OCI-LY1 (cell line): ENCODE measurements at regions not wholly inside any gene's neighbourhood (a gene's known extent, or its start where the extent isn't known, plus 50 kb on each side); places are given as distances from the start of the nearest gene placed in this dataset.

ENCODE experiments used
- H2AFZ ChIP-seq: fragments of 200-600 bp; sonication (generic), shearing (Covaris generic); 2 replicates; pipeline ENCODE4 v1.6.0; 2014; ENCODE audit warnings: antibody characterized with exemption, mild to moderate bottlenecking, low read length
- H3F3A ChIP-seq: fragments of 200-600 bp; sonication (generic), shearing (Covaris generic); 2 replicates; pipeline ENCODE4 v1.6.0; 2014; ENCODE audit warnings: mild to moderate bottlenecking, antibody characterized with exemption, low read length, moderate library complexity; ENCODE audit not compliant: insufficient read depth
- H3K27ac ChIP-seq: fragments of 200-600 bp; sonication (generic); 2 replicates; pipeline ENCODE4 v1.5.1; 2014; ENCODE audit warnings: low read length, mixed run types, mild to moderate bottlenecking, low read depth; ENCODE audit not compliant: poor library complexity, severe bottlenecking
- H3K27me3 ChIP-seq: fragments of 200-600 bp; sonication (generic); 2 replicates; pipeline ENCODE4 v1.6.0; 2014; ENCODE audit warnings: antibody characterized with exemption, mild to moderate bottlenecking, low read length, moderate library complexity; ENCODE audit not compliant: insufficient read depth
- H3K36me3 ChIP-seq: fragments of 200-600 bp; sonication (generic); 2 replicates; pipeline ENCODE4 v1.6.1; 2014; ENCODE audit warnings: mild to moderate bottlenecking, antibody characterized with exemption, low read length, moderate library complexity, mixed read lengths; ENCODE audit not compliant: insufficient read depth
- H3K4me1 ChIP-seq: fragments of 200-600 bp; sonication (generic); 2 replicates; pipeline ENCODE4 v1.5.1; 2014; ENCODE audit warnings: mild to moderate bottlenecking, low read length, moderate library complexity; ENCODE audit not compliant: insufficient read depth, severe bottlenecking
- H3K4me2 ChIP-seq: fragments of 200-600 bp; sonication (generic), shearing (Covaris generic); 2 replicates; pipeline ENCODE4 v1.6.1; 2014; ENCODE audit warnings: low read length
- H3K4me3 ChIP-seq: fragments of 200-600 bp; sonication (generic); 2 replicates; pipeline ENCODE4 v1.5.1; 2014; ENCODE audit warnings: low read length, low read depth, mild to moderate bottlenecking, mixed read lengths; ENCODE audit not compliant: poor library complexity, severe bottlenecking
- H3K79me2 ChIP-seq: fragments of 200-600 bp; shearing (Covaris generic); 2 replicates; pipeline ENCODE4 v1.6.1; 2016; ENCODE audit warnings: mixed run types, low read length, mixed read lengths; ENCODE audit not compliant: insufficient read depth
- H3K9ac ChIP-seq: fragments of 200-600 bp; sonication (generic), shearing (Covaris generic); 2 replicates; pipeline ENCODE4 v1.6.1; 2014; ENCODE audit warnings: mild to moderate bottlenecking, low read length, mixed read lengths
- H3K9me2 ChIP-seq: fragments of 200-600 bp; sonication (generic), shearing (Covaris generic); 2 replicates; pipeline ENCODE4 v1.6.1; 2014; ENCODE audit warnings: low read depth, mild to moderate bottlenecking, low read length, mixed read lengths
- H3K9me3 ChIP-seq: fragments of 200-600 bp; shearing (Covaris generic); 2 replicates; pipeline ENCODE4 v1.6.1; 2014; ENCODE audit warnings: low read length, mixed read lengths
- H4K20me1 ChIP-seq: fragments of 200-600 bp; sonication (generic), shearing (Covaris generic); 2 replicates; pipeline ENCODE4 v1.6.0; 2016; ENCODE audit warnings: mild to moderate bottlenecking, low read length; ENCODE audit not compliant: insufficient read depth
- EZH2 ChIP-seq: fragments of 200-600 bp; sonication (generic), shearing (Covaris generic); IDR thresholded peaks from 2 replicates; pipeline ENCODE4 v1.8.0; 2017; ENCODE audit warnings: borderline replicate concordance, mixed run types, mild to moderate bottlenecking, antibody characterized with exemption, low read length, moderate library complexity, mixed read lengths
- TF ChIP-seq, protein P1 (sequence below): fragments of 200-600 bp; sonication (generic), shearing (Covaris generic); IDR thresholded peaks from 2 replicates; pipeline ENCODE4 v1.5.1; 2017; ENCODE audit warnings: mild to moderate bottlenecking, antibody characterized with exemption, low read length, moderate library complexity, mixed read lengths

DNA sequence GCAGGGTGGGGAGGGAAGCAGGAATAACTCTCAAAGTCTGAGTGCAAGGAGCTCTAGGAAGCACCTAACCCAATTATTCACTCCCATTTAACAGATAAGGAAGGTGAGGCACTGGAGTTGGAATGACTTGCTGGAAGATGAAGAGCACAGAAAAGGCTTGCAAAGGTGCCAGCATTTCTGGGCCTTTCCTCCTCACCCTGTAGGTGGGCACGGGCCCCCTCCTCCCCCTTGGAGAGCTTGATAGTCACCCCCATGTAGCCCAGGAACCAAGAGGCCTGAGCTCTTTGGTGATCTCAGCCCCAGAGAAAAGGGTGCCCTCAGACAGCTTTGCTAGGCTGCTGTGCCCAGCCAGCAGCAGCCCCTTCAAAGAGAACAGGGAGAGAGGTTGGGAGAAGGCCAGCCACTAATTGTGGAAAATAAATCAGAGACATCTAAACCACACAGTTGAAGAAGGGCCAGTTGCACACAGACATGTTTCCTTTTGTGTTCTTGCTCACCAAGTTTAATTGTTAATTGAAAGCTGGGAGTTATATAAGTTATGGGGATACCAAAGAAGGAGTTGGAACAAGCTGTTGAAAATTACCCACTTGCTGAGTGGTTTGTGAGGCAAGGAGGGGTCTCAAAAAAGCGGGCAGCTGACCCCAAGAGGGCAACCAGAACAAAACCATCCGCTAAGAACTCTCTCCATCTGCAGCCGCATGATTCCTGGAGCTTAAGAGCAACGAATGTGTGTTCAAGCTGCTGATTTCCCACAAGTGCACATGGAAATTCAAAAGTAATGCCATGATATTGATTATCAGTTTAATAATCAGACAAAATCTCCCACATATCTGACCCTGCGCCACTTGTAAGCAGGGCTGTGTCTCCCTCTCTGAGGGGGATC lies 77.0 kb downstream of the MRPL14 start:
- Histone ChIP-seq H3F3A (no peaks in the 10 kb centered on the region), H4K20me1 (no peaks in the 10 kb centered on the region), H3K9me2 (no peaks in the 10 kb centered on the region), H2AFZ (no peak overlapping the region), H3K9me3 (no peaks in the 10 kb centered on the region), H3K27me3 (peaks cover 3% of the 10 kb centered on the region; the same call in 1 of the 2 replicates), H3K4me3 (no peak overlapping the region), H3K4me1 (no peaks in the 10 kb centered on the region), H3K9ac (no peak overlapping the region), H3K79me2 (no peaks in the 10 kb centered on the region), H3K36me3 (no peaks in the 10 kb centered on the region), H3K27ac (no peak overlapping the region), H3K4me2 (no peak overlapping the region)
- no peak for TF ChIP-seq EZH2
- TF ChIP-seq, protein P1, sequence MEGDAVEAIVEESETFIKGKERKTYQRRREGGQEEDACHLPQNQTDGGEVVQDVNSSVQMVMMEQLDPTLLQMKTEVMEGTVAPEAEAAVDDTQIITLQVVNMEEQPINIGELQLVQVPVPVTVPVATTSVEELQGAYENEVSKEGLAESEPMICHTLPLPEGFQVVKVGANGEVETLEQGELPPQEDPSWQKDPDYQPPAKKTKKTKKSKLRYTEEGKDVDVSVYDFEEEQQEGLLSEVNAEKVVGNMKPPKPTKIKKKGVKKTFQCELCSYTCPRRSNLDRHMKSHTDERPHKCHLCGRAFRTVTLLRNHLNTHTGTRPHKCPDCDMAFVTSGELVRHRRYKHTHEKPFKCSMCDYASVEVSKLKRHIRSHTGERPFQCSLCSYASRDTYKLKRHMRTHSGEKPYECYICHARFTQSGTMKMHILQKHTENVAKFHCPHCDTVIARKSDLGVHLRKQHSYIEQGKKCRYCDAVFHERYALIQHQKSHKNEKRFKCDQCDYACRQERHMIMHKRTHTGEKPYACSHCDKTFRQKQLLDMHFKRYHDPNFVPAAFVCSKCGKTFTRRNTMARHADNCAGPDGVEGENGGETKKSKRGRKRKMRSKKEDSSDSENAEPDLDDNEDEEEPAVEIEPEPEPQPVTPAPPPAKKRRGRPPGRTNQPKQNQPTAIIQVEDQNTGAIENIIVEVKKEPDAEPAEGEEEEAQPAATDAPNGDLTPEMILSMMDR, result no peak

- no peaks in the 10 kb centered on the region for H3K4me1 ChIP-seq
- H3K27ac ChIP-seq, result no peak overlapping the region
- no peaks in the 10 kb centered on the region for H3K9me2 ChIP-seq
- H3K9ac ChIP-seq, result no peak overlapping the region
- peaks cover 3% of the 10 kb centered on the region; the same call in 1 of the 2 replicates for H3K27me3 ChIP-seq
- no peaks in the 10 kb centered on the region for H3K79me2 ChIP-seq
- no peaks in the 10 kb centered on the region for H3K9me3 ChIP-seq
- TF ChIP-seq EZH2, result no peak
- TF ChIP-seq, protein P1, result no peak
- no peak overlapping the region for H3K4me3 ChIP-seq
- H3K36me3 ChIP-seq, result no peaks in the 10 kb centered on the region
- H3F3A ChIP-seq, result no peaks in the 10 kb centered on the region
- H2AFZ ChIP-seq, result no peak overlapping the region
- H3K4me2 ChIP-seq, result no peak overlapping the region
- no peaks in the 10 kb centered on the region for H4K20me1 ChIP-seq
Observed at GRCh38 chr6:44049163-44049988, 77.9 kb downstream of the MRPL14 start.

GRCh38 chr6:44048277-44048676 lies 79.0 kb downstream of the MRPL14 start:
- Histone ChIP-seq H2AFZ (no peak overlapping the region), H3K27ac (no peak overlapping the region), H3K9me3 (no peaks in the 10 kb centered on the region), H4K20me1 (no peaks in the 10 kb centered on the region), H3K4me3 (no peak overlapping the region), H3K4me1 (no peaks in the 10 kb centered on the region), H3F3A (no peaks in the 10 kb centered on the region), H3K9me2 (no peaks in the 10 kb centered on the region), H3K4me2 (no peak overlapping the region), H3K36me3 (no peaks in the 10 kb centered on the region), H3K27me3 (peaks cover 3% of the 10 kb centered on the region; the same call in 1 of the 2 replicates), H3K79me2 (no peaks in the 10 kb centered on the region), H3K9ac (no peak overlapping the region)
- TF ChIP-seq, protein P1, result no peak
- no peak for TF ChIP-seq EZH2
